Chondrocyte (in vitro differentiated cells): ENCODE measurements at regions not wholly inside any gene's neighbourhood (a gene's known extent, or its start where the extent isn't known, plus 50 kb on each side); places are given as distances from the start of the nearest gene placed in this dataset.

Experiments
- DNase-seq: peaks from one replicate; pipeline ENCODE4 v3.0.0; 2021; ENCODE audit warnings: mixed read lengths, low spot score
- H3K27ac Mint-ChIP-seq: one replicate; pipeline ENCODE4 v1.8.0; 2021; ENCODE audit warnings: mild to moderate bottlenecking, moderate library complexity, mixed read lengths; ENCODE audit not compliant: unreplicated experiment
- H3K27me3 Mint-ChIP-seq: 2 replicates; pipeline ENCODE4 v1.8.0; 2021; ENCODE audit warnings: low read depth, mixed read lengths
- H3K36me3 Mint-ChIP-seq: 2 replicates; pipeline ENCODE4 v1.8.0; 2021; ENCODE audit warnings: low read depth, mixed read lengths
- H3K4me1 Mint-ChIP-seq: 2 replicates; pipeline ENCODE4 v1.8.0; 2021; ENCODE audit warnings: low read depth, mild to moderate bottlenecking, mixed read lengths
- H3K4me3 Mint-ChIP-seq: one replicate; pipeline ENCODE4 v1.8.0; 2021; ENCODE audit warnings: mild to moderate bottlenecking, moderate library complexity, mixed read lengths; ENCODE audit not compliant: unreplicated experiment
- H3K9me3 Mint-ChIP-seq: 2 replicates; pipeline ENCODE4 v1.8.0; 2021; ENCODE audit warnings: low read depth, mixed read lengths
- TF ChIP-seq, protein P1 (sequence below): fragments of 200-600 bp; sonication (generic); IDR thresholded peaks from 2 replicates; pipeline ENCODE4 v1.5.0; 2021; ENCODE audit warnings: antibody characterized with exemption, mild to moderate bottlenecking, moderate library complexity

DNA sequence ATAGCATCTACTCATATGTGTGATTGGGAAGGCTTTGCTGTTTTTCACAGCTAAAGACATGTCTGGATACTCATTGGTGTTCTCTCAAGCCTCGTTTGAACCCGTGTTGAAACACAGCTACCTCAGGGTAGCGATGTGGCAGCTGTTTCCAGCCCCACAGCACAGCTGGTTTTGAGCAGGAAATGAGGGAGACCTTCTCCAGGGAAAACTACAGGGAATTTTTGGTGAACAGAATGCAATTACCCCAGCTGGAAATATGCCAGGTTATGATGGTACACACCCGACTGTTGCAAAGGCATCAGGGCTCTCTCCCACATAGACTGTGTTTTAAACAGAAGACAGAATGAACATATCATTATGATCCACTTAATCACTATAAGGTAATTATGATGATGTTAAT is 828.9 kb downstream of the VRK1 start:
- Mint-ChIP-seq H3K4me3 (no peak overlapping the region), H3K27me3 (no peaks in the 10 kb centered on the region), H3K4me1 (no peaks in the 10 kb centered on the region), H3K27ac (no peak overlapping the region), H3K36me3 (no peaks in the 10 kb centered on the region), H3K9me3 (peaks cover 5% of the 10 kb centered on the region)
- no peak for DNase-seq
- TF ChIP-seq, protein P1, sequence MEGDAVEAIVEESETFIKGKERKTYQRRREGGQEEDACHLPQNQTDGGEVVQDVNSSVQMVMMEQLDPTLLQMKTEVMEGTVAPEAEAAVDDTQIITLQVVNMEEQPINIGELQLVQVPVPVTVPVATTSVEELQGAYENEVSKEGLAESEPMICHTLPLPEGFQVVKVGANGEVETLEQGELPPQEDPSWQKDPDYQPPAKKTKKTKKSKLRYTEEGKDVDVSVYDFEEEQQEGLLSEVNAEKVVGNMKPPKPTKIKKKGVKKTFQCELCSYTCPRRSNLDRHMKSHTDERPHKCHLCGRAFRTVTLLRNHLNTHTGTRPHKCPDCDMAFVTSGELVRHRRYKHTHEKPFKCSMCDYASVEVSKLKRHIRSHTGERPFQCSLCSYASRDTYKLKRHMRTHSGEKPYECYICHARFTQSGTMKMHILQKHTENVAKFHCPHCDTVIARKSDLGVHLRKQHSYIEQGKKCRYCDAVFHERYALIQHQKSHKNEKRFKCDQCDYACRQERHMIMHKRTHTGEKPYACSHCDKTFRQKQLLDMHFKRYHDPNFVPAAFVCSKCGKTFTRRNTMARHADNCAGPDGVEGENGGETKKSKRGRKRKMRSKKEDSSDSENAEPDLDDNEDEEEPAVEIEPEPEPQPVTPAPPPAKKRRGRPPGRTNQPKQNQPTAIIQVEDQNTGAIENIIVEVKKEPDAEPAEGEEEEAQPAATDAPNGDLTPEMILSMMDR, result no peak

DNA sequence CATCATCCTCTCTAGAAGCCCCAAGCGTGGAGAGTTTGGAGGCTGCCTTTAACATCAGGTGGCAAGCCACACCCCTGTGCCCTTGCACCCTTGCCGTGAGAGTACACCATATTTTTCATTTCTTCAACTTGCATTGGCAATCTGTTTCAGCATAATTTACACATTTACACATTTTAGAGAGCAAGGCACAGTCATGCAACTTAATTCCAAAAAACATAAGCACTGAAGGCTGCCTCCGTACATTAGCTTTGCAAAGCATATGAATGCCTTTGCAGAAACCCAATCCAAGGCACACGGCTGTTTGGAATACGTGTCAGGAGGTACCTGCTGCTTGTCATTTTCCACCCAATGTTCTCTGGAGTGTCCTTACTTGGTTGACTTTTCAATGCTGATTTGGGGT is 833.1 kb downstream of the VRK1 start:
- H3K9me3 Mint-ChIP-seq, result no peaks in the 10 kb centered on the region
- H3K27me3 Mint-ChIP-seq, result no peaks in the 10 kb centered on the region
- no peaks in the 10 kb centered on the region for H3K4me1 Mint-ChIP-seq
- TF ChIP-seq, protein P1, result no peak
- H3K27ac Mint-ChIP-seq, result no peak overlapping the region
- no peaks in the 10 kb centered on the region for H3K36me3 Mint-ChIP-seq
- no peak overlapping the region for H3K4me3 Mint-ChIP-seq
- DNase-seq, result no peak

DNA sequence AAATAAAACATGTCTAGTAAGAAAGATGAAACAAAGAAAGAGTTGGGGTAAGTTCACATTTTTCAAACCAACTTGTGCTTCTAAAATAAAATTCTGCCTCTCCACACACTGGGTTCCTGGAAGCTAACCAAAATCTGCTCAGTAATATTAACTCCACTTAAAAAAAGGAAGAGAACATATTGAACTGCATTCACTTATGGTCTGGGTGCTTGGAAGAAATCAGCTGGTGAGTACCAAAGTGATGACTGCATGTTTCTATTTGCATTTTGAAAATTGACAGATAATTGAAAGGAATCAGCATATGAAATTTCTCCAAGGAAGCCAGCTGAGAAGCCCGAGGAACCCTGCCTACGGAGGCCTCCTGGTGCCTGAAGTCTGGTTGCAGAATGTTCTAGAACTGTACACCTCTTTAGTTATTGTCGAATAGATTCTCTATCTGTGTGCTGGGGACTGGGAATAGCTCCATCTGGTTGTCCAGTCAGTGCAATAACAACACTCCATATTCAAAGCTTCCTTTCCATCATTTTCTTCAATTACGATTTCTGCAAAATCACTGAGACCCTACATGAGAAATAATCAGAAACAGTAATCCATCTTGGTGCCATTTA is 836.1 kb downstream of the VRK1 start:
- Mint-ChIP-seq H3K36me3 (no peaks in the 10 kb centered on the region), H3K27me3 (no peaks in the 10 kb centered on the region), H3K9me3 (peaks cover 9% of the 10 kb centered on the region), H3K27ac (no peak overlapping the region), H3K4me1 (no peaks in the 10 kb centered on the region), H3K4me3 (no peak overlapping the region)
- TF ChIP-seq, protein P1, result no peak
- DNase-seq, result no peak

DNA sequence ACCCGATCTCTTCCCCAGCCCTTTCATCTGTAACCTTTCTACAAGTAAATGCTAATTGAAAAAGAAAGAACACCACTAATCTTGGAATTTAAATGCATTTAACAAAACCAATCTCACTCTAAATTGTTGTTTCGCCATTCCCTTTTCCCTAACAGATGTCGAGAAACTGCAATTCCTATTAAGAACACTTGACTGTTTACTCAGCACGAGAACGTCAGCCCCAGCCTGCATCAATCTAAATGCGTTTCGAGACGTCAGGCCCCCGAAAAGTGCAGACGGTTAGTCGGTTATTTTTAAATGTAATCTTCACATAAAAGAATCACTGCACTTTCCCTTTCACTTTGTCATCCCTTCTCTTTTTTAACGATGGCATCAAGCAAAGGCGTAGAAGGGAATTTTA is 837.6 kb downstream of the VRK1 start:
- no peaks in the 10 kb centered on the region for H3K4me1 Mint-ChIP-seq
- H3K27me3 Mint-ChIP-seq, result no peaks in the 10 kb centered on the region
- DNase-seq, result no peak
- TF ChIP-seq, protein P1, result no peak
- no peak overlapping the region for H3K27ac Mint-ChIP-seq
- no peaks in the 10 kb centered on the region for H3K36me3 Mint-ChIP-seq
- peaks cover 15% of the 10 kb centered on the region for H3K9me3 Mint-ChIP-seq
- no peak overlapping the region for H3K4me3 Mint-ChIP-seq

DNA sequence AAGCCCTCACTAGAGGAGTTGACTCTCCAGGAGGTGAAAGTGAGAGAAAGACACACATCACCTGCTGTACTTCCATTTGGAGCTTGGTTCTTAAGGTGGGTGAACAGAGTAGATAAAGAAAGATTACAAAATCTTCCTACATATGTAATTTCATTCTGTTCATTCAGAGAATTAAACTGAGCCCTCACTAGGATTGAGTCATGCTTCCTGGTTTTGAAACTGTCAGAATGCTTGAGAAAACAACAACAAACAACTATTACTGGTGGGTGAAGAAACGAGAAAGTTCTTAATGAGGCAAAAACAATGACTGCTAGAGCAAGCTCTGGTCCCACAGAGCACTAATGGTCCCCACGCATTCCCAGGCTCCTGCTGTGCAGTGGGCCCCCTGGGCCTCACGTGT is 841.7 kb downstream of the VRK1 start:
- DNase-seq, result no peak
- Mint-ChIP-seq H3K4me1 (no peaks in the 10 kb centered on the region), H3K27me3 (no peaks in the 10 kb centered on the region), H3K36me3 (no peaks in the 10 kb centered on the region), H3K4me3 (no peak overlapping the region), H3K9me3 (peaks cover 18% of the 10 kb centered on the region), H3K27ac (no peak overlapping the region)
- TF ChIP-seq, protein P1, result no peak
